Limb (tissue), 2 donors: ENCODE measurements at regions not wholly inside any gene's neighbourhood (a gene's known extent, or its start where the extent isn't known, plus 50 kb on each side); places are given as distances from the start of the nearest gene placed in this dataset.
"Not testable (repeated sequence)": the region's sequence is repeated elsewhere in the genome, so short reads cannot be mapped to it uniquely, and the experiment has no call there.

Experiments
- DNase-seq, 2 donors: peaks; one replicate each; pipeline ENCODE4 v3.0.0-alpha.2; 2016; ENCODE audit errors: extremely low spot score in 2 of 2

GRCh38 chr2:187867165-187867564 lies 312.9 kb upstream of the TFPI start:
- no peak for DNase-seq

GRCh38 chr2:187869195-187869594 lies 315.0 kb upstream of the TFPI start:
- DNase-seq: no peak

DNA sequence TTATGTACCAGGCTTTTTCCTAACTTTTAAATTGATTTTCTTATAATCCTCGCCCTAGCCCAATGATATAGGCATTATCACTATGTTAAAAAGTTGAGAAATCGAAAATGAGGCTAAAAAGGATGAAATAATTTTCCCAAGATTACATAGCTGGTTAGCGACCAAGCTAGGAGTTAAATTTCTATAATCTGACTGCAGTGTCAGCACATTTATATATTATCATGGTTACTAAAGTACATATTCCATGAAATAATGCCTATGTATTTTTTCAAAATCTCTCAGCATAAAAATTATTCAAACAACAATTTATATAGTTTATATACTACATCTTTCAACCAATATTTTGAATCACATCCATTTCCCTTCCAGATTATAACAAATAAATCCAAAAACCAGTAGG lies 317.3 kb upstream of the TFPI start:
- DNase-seq: no peak

DNA sequence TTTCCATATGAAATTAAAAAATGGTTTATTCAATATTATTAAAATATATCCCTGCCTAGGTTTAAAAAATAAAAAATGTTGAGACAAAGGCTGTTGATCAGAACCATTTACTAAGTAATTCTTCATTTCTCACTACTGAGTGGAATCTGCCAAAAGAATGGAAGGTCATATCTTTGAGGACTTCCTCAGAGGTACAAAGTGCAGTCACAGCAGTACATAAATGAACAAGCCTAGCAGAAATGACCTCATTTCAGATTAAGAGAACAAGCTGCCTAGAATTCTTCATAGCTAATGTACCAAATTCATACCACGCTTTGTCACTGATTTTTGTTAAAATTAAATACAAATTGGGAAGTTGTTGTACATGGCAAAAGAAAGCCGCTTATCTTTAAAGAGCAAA lies 318.9 kb upstream of the TFPI start:
- no peak for DNase-seq

DNA sequence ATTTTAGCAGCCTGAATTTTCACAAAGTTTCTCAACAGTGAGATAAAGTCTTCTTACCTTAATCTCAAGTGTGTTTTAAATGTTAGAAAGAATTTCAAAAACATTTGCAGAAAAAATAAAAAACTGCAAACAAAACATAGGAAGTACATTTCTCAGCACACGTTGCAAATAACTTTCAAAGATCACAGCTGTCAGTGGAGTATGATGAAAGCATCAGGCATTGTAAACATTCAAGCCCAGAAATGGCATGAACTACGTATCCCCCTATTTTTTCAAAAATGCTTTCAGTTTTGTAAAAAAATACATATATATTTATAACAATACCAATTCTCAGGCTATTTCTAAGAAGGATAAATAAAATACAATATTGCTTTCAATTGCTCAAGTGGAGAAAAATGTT lies 320.6 kb upstream of the TFPI start:
- DNase-seq: no peak

GRCh38 chr2:187875261-187876141 lies 321.3 kb upstream of the TFPI start:
- DNase-seq: no peak

DNA sequence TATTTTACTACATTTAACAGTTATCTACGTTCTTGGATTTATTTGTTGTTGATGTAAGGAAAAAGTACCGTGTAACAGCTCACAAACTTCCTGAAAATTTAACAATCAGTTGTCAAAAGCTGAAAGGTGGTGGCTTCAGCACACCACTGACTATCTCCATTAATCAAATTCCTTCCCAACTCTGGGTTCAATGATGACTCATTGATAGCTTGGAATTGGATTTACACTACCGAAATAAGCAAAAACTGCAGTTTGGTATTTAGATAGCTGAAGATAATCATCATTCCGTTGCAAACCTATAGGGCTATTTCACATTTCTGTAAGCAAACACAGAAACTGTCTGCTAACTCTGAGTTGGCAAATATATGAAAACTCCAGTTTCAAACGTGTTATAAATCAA lies 322.3 kb upstream of the TFPI start:
- no peak for DNase-seq

DNA sequence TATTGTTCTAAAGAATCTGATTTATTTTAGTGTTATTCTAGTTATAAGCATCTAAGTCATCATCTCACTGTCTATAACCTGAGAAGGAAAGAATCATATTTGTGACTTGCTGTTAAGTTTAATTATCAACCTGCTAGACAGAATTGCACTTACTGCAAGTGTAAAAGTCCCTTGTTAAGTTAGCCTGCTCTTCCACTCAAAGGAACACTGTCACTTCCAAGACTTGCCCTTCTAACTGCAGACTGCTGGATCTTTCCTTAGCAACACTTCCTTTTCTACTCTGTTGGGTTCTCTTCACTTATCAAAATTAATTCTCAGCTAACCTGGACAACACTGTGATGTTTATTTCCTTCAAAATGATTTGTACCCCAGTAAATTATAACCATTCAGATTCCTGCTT lies 323.2 kb upstream of the TFPI start:
- DNase-seq: no peak

GRCh38 chr2:187878112-187878511 lies 323.9 kb upstream of the TFPI start:
- DNase-seq: no peak

DNA sequence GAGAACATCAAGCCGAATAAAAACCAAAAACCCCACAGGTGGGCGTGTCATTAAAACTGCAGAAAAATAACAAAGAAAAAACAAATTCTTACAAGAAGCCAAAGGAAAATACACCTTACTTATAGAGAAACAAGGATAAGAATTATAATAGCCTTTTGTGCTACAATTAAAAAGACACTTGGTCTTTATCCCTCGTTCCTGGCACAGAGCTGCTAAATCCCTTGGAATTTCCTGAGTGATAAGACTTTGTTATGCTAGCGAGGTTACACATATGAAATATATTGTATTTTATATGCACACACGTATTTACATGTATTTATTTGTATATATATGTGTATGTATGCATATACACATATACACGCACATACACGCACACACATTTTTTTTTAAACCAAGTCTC lies 325.3 kb upstream of the TFPI start:
- DNase-seq: no peak

- DNase-seq: no peak
These were observed 329.8 kb upstream of the TFPI start for GRCh38 chr2:187884003-187884402.

GRCh38 chr2:187890690-187891089 lies 336.5 kb upstream of the TFPI start:
- DNase-seq: no peak

- no peak for DNase-seq
These were observed 345.8 kb upstream of the TFPI start for GRCh38 chr2:187900021-187900420.

- DNase-seq: no peak
These were observed 351.8 kb upstream of the TFPI start for GRCh38 chr2:187906021-187906420.

DNA sequence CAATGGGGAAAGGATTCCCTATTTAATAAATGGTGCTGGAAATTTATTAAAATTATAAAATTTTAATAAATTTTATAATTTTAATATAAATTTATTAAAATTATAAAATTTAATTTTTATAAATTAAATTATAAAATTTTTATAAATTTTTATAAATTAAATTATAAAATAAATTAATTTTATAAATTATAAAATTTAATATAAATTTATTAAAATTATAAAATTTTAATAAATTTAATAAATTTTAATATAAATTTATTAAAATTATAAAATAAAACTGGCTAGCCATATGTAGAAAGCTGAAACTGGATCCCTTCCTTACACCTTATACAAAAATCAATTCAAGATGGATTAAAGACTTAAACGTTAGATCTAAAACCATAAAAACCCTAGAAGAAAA lies 356.7 kb upstream of the TFPI start:
- not testable (repeated sequence) for DNase-seq

GRCh38 chr2:187912950-187913349 lies 358.7 kb upstream of the TFPI start:
- DNase-seq: no peak

GRCh38 chr2:187915810-187916209 lies 361.6 kb upstream of the TFPI start:
- no peak for DNase-seq

DNA sequence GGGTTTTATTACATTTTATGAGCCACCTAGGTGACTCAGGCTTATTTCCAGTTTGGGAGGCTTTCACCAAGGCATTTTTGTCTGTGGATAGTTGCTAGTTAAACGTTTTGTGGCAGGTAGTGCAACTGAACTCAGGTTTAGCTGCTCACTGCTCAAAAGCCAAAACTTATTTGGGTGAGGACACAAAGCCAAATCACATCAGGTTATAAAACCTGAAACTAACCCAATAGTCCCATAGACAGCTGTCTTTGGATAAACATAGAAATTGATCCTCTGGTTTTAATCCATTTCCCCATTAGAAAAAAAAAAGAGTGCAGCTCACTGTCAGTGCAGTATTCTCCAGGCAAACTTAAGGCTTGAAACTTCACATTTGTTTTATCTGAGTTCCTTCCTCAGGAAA lies 362.6 kb upstream of the TFPI start:
- no peak for DNase-seq

DNA sequence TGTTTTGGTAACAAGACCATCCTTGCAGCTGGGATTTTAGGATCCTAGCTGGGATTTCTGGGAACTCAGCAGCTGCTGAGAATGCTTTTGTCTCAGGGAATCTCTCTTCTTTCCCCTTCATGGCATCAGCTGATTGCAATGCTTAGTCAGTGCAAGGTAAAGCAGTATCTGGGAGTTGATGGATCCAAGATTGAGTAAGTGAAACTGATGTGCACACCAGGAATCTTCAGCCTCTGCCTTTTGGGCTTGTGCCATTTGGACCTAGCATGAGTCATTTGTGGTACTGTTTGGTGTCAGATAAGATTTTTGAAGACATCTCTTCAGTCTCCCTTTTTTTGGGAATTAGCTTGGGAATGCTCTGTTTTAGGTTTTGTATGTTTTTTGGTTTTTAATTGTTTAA lies 363.3 kb upstream of the TFPI start:
- DNase-seq: no peak

GRCh38 chr2:187918996-187919821 lies 365.0 kb upstream of the TFPI start:
- no peak for DNase-seq

DNA sequence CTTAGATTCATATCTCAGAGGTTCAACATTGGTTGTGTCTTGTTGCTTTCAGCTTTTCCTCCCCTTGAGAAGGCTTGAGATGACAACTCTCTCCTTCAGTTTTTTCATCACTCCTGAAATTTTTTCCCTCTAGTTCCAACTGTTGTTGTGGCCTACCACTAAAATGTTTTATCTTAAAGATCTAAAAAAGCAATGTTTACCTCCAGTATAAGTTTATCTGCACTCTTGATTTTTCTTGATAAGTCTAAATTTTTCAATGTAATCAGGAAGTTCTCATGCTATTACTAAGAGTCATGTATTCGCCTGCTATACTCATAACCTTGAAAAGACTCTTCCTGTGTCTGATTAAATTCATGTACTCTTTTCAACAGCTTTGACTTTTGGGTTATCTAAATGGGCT lies 366.3 kb upstream of the TFPI start:
- no peak for DNase-seq

DNA sequence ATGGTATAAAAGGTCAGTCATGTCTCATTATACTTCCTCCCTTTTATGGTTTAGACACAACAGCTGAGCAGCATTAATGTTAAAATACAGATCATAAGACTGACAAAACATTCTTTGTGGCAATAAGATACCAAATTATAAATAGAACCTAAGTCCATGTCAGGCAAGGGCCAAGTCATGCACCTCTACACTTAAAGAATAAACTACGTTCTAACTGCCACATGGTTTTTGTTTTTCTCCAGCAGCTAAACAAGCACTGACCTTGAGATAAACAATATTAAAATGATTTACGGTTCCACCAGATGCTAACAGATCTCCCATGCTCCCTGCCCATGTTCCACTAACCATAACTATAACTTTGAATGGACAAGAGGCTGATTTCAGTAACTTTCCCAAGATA lies 368.6 kb upstream of the TFPI start:
- DNase-seq: no peak

DNA sequence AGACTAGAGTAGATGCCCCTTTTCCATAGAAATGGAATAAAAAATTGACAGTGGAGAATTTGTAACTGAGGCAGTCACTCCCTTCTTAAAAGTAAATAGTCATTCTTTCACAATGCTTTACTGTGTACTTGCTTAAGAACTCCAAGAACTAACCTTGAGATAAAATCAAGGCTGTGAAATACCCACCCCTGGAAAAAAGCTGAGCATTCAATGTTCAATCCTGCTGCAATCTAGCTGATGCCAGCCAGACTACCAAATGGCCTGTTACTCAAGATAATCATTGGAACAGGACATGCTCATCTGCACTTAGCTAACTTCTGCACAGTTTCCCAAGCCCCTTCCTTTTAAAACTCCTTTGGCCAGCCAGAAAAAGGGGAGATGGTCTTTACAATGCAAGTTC lies 367.4 kb upstream of the GULP1 start:
- DNase-seq: no peak
